ENCODE measurements at regions not wholly inside any gene's neighbourhood (a gene's known extent, or its start where the extent isn't known, plus 50 kb on each side); places are given as distances from the start of the nearest gene placed in this dataset.
A peak's percentile ranks its signal among the peaks of the same experiment; 100 is the strongest.

- peak overlapping the region; percentile 1 for H3K9ac ChIP-seq (replicated peaks; ENCODE audit: extremely low read depth, insufficient read depth, low read length)
- H3K4me1 ChIP-seq (ENCODE audit: control insufficient read depth, extremely low read depth, insufficient read depth, low read length), result peaks cover 16% of the 10 kb centered on the region
- dilution Hi-C loops (cut with MboI; ENCODE audit: extremely low pct_ligation_motif_present, low sequenced_read_pairs) (no loop called here), intact Hi-C loops (cut with micrococcal nuclease) (loop anchor here (2.0 kb wide), 1 partner anchor 39 kb away; no protein-coding TSS in a partner anchor)
- ChIA-PET CTCF (interaction anchor here (1.0 to 2.5 kb wide), 11 partner anchors 8 to 256 kb away, joined by 3 to 10 read pairs (median 4); no protein-coding TSS in a partner anchor), POLR2A (interaction anchor here (0.6 to 1.2 kb wide), 3 partner anchors 11 to 58 kb away, joined by 3 to 5 read pairs (median 3); no protein-coding TSS in a partner anchor)
- no peaks in the 10 kb centered on the region for H3K9me1 ChIP-seq (replicated peaks; ENCODE audit: control insufficient read depth, extremely low read depth, insufficient read depth, low read length)
- TF ChIP-seq FOS (IDR thresholded peaks at IDR 0.05; ENCODE audit: borderline replicate concordance, insufficient read depth, low read length) (peak; percentile 47), POLR2A (IDR thresholded peaks at IDR 0.05; ENCODE audit: low read depth, low read length) (no peak), EZH2 (IDR thresholded peaks at IDR 0.05; ENCODE audit: borderline replicate concordance, low read depth, low read length, severe bottlenecking) (no peak), CTCF (IDR thresholded peaks at IDR 0.05; ENCODE audit: extremely low read depth in 1 of 2, insufficient read depth in 1 of 2, low read depth in 1 of 2, low read length in 2 of 2) (no peak), JUN (IDR thresholded peaks at IDR 0.05; ENCODE audit: borderline replicate concordance, insufficient read depth, insufficient read length, low read depth) (peak; percentile 14), MYC (IDR thresholded peaks at IDR 0.05; ENCODE audit: low read depth, low read length) (no peak), POLR2AphosphoS5 (IDR thresholded peaks at IDR 0.05; ENCODE audit: insufficient read depth, low read depth, low read length) (peak; percentile 21), MAX (IDR thresholded peaks at IDR 0.05; ENCODE audit: insufficient read depth, insufficient read length) (no peak), GATA2 (IDR thresholded peaks at IDR 0.05; ENCODE audit: insufficient read depth, insufficient read length, low read depth, low read length) (peak; percentile 79)
- BruUV-seq (replicated peaks), result no TSS peak
- DNase-seq (ENCODE audit: low read depth, low spot score), result peak; percentile 90
- no peaks in the 10 kb centered on the region for H3K79me2 ChIP-seq (ENCODE audit: control insufficient read depth, insufficient read depth, low read length)
- peak overlapping the region; percentile 11 for H3K4me2 ChIP-seq (ENCODE audit: insufficient read depth, low read length)
- no peaks in the 10 kb centered on the region for H3K27me3 ChIP-seq (ENCODE audit: control insufficient read depth in 2 of 2, insufficient read depth in 2 of 2, low read length in 2 of 2)
- H2AFZ ChIP-seq (ENCODE audit: low read depth, low read length), result peak overlapping the region; percentile 28
- FAIRE-seq, result peak; percentile 96
- H3K27ac ChIP-seq (ENCODE audit: insufficient read depth, low read depth, low read length), result peak overlapping the region; percentile 68
- H3K4me3 ChIP-seq (replicated peaks in 1 of 3; ENCODE audit: insufficient read depth in 1 of 3, low read depth in 1 of 3, low read length in 3 of 3), result no peak overlapping the region
- no peaks in the 10 kb centered on the region for H3K36me3 ChIP-seq (ENCODE audit: control insufficient read depth in 2 of 2, extremely low read depth in 1 of 2, insufficient read depth in 2 of 2, low read length in 2 of 2)
- no peaks in the 10 kb centered on the region for H4K20me1 ChIP-seq (replicated peaks; ENCODE audit: control insufficient read depth, extremely low read depth, insufficient read depth, low read length)
- H3K9me3 ChIP-seq (replicated peaks; ENCODE audit: control insufficient read depth, insufficient read depth, low read length), result no peaks in the 10 kb centered on the region
Observed at GRCh38 chr10:29746080-29746797, 111.5 kb upstream of the SVIL start.

Measured in endothelial cell of umbilical vein (primary cell).